H9 (cell line): ENCODE measurements at regions not wholly inside any gene's neighbourhood (a gene's known extent, or its start where the extent isn't known, plus 50 kb on each side); places are given as distances from the start of the nearest gene placed in this dataset.

ENCODE experiments used
- DNase-seq: peaks from one replicate; pipeline ENCODE4 v3.0.0-alpha.2; 2017
- H2AFZ ChIP-seq: one replicate; pipeline ENCODE4 v1.6.1; 2013; ENCODE audit warnings: mild to moderate bottlenecking, low read length, control low read depth, moderate library complexity
- H2AK5ac ChIP-seq: 2 replicates; pipeline ENCODE4 v1.6.1; 2013; ENCODE audit warnings: low read length, control low read depth, mixed read lengths; ENCODE audit not compliant: insufficient read length
- H2BK120ac ChIP-seq: one replicate; pipeline ENCODE4 v1.6.1; 2013; ENCODE audit warnings: low read depth, mild to moderate bottlenecking, low read length, control low read depth, inconsistent platforms; ENCODE audit not compliant: poor library complexity, severe bottlenecking
- H2BK12ac ChIP-seq: 2 replicates; pipeline ENCODE4 v1.6.1; 2013; ENCODE audit warnings: low read length, control low read depth, mixed read lengths, low read depth; ENCODE audit not compliant: insufficient read length
- H2BK15ac ChIP-seq: 2 replicates; pipeline ENCODE4 v1.6.1; 2013; ENCODE audit warnings: low read depth, low read length, control low read depth
- H2BK20ac ChIP-seq: one replicate; pipeline ENCODE4 v1.6.1; 2013; ENCODE audit warnings: low read depth, mild to moderate bottlenecking, low read length, control low read depth, inconsistent platforms; ENCODE audit not compliant: poor library complexity, severe bottlenecking
- H2BK5ac ChIP-seq: 2 replicates; pipeline ENCODE4 v1.6.1; 2013; ENCODE audit warnings: low read length, control low read depth, mixed read lengths; ENCODE audit not compliant: insufficient read length
- H3K14ac ChIP-seq: 2 replicates; pipeline ENCODE4 v1.6.1; 2013; ENCODE audit warnings: low read length, control low read depth; ENCODE audit not compliant: insufficient read depth
- H3K18ac ChIP-seq: 2 replicates; pipeline ENCODE4 v1.6.1; 2013; ENCODE audit warnings: low read depth, mild to moderate bottlenecking, mixed read lengths, low read length, control low read depth; ENCODE audit not compliant: insufficient read length
- H3K23ac ChIP-seq: 2 replicates; pipeline ENCODE4 v1.6.1; 2013; ENCODE audit warnings: low read length, control low read depth, mixed read lengths, low read depth; ENCODE audit not compliant: insufficient read length
- H3K23me2 ChIP-seq: 2 replicates; pipeline ENCODE4 v1.6.1; 2013; ENCODE audit warnings: low read depth, mild to moderate bottlenecking, mixed read lengths, low read length, control low read depth; ENCODE audit not compliant: insufficient read length, poor library complexity, severe bottlenecking
- H3K27ac ChIP-seq: 2 replicates; pipeline ENCODE4 v1.5.1; 2013; ENCODE audit warnings: low read length, control low read depth, mixed read lengths, low read depth; ENCODE audit not compliant: insufficient read length
- H3K27me3 ChIP-seq: 2 replicates; pipeline ENCODE4 v1.6.1; 2013; ENCODE audit warnings: low read length, control low read depth, inconsistent platforms; ENCODE audit not compliant: insufficient read depth
- H3K4ac ChIP-seq: 2 replicates; pipeline ENCODE4 v1.6.1; 2013; ENCODE audit warnings: low read depth, mild to moderate bottlenecking, control low read depth, inconsistent platforms, low read length, moderate library complexity
- H3K4me1 ChIP-seq: 2 replicates; pipeline ENCODE4 v1.6.1; 2013; ENCODE audit warnings: low read length, control low read depth, inconsistent platforms; ENCODE audit not compliant: insufficient read depth
- H3K4me2 ChIP-seq: 2 replicates; pipeline ENCODE4 v1.6.1; 2013; ENCODE audit warnings: low read length, control low read depth, mixed read lengths; ENCODE audit not compliant: insufficient read length, insufficient read depth
- H3K56ac ChIP-seq: 2 replicates; pipeline ENCODE4 v1.6.1; 2013; ENCODE audit warnings: low read depth, mild to moderate bottlenecking, mixed read lengths, low read length, control low read depth; ENCODE audit not compliant: insufficient read length
- H3K79me1 ChIP-seq: 2 replicates; pipeline ENCODE4 v1.6.1; 2013; ENCODE audit warnings: low read depth, mild to moderate bottlenecking, moderate library complexity, low read length, control low read depth, inconsistent platforms; ENCODE audit not compliant: insufficient read depth, poor library complexity, severe bottlenecking
- H3K79me2 ChIP-seq: 2 replicates; pipeline ENCODE4 v1.6.1; 2013; ENCODE audit warnings: low read length, control low read depth, inconsistent platforms; ENCODE audit not compliant: insufficient read depth
- H3K9ac ChIP-seq: 2 replicates; pipeline ENCODE4 v1.6.1; 2013; ENCODE audit warnings: low read length, control low read depth, mixed read lengths; ENCODE audit not compliant: insufficient read length; ENCODE audit errors: extremely low read depth
- H3K9me3 ChIP-seq: one replicate; pipeline ENCODE4 v1.6.1; 2013; ENCODE audit warnings: low read depth, low read length, inconsistent platforms; ENCODE audit not compliant: control insufficient read depth
- H3T11ph ChIP-seq: one replicate; pipeline ENCODE4 v1.6.1; 2013; ENCODE audit warnings: mild to moderate bottlenecking, low read length, control low read depth, inconsistent platforms
- H4K20me1 ChIP-seq: one replicate; pipeline ENCODE4 v1.6.1; 2013; ENCODE audit not compliant: control insufficient read depth, insufficient read length, insufficient read depth
- H4K5ac ChIP-seq: 2 replicates; pipeline ENCODE4 v1.6.1; 2013; ENCODE audit warnings: low read depth, mild to moderate bottlenecking, mixed read lengths, low read length, control low read depth; ENCODE audit not compliant: insufficient read length
- H4K8ac ChIP-seq: replicated peaks from 2 replicates; pipeline ENCODE4 v1.6.1; 2013; ENCODE audit warnings: low read length, control low read depth, mixed read lengths, low read depth; ENCODE audit not compliant: insufficient read length
- H4K91ac ChIP-seq: 2 replicates; pipeline ENCODE4 v1.6.1; 2013; ENCODE audit warnings: low read depth, mild to moderate bottlenecking, moderate library complexity, mixed read lengths, low read length, control low read depth; ENCODE audit not compliant: insufficient read length
- H3K27ac Mint-ChIP-seq, 3 experiments: 2 replicates in 2 of 3; 3 replicates in 1 of 3; pipeline ENCODE4 v1.8.0; 2020 to 2021; ENCODE audit warnings: mixed read lengths in 3 of 3, mild to moderate bottlenecking in 1 of 3, moderate library complexity in 1 of 3
- H3K27me3 Mint-ChIP-seq: 2 replicates; pipeline ENCODE4 v1.8.0; 2021; ENCODE audit warnings: low read depth, mild to moderate bottlenecking, moderate library complexity, mixed read lengths
- H3K36me3 Mint-ChIP-seq, 3 experiments: 2 replicates in 2 of 3; 3 replicates in 1 of 3; pipeline ENCODE4 v1.8.0; 2020 to 2021; ENCODE audit warnings: low read depth in 3 of 3, mixed read lengths in 3 of 3; ENCODE audit not compliant: insufficient read depth in 1 of 3
- H3K4me1 Mint-ChIP-seq, 2 experiments: 2 replicates each; pipeline ENCODE4 v1.8.0; 2020; ENCODE audit warnings: mixed read lengths in 2 of 2
- H3K4me3 Mint-ChIP-seq, 2 experiments: 2 replicates in 1 of 2; 3 replicates in 1 of 2; pipeline ENCODE4 v1.8.0; 2020 to 2021; ENCODE audit warnings: mild to moderate bottlenecking in 2 of 2, mixed read lengths in 2 of 2, moderate library complexity in 1 of 2
- H3K9me3 Mint-ChIP-seq, 2 experiments: 2 replicates in 1 of 2; 3 replicates in 1 of 2; pipeline ENCODE4 v1.8.0; 2020; ENCODE audit warnings: mild to moderate bottlenecking in 2 of 2, mixed read lengths in 2 of 2, moderate library complexity in 1 of 2
- WGBS: extraction: QIAGEN DNeasy Blood & Tissue Kit; methylation state at CpG from one replicate; pipeline ENCODE4 v1.1.7; 2013; ENCODE audit warnings: missing lambda C conversion rate, low lambda C conversion rate, mixed read lengths; ENCODE audit not compliant: insufficient read length; ENCODE audit errors: extremely low coverage; 5-methylcytosine and 5-hydroxymethylcytosine counted together
- TF ChIP-seq, protein P1 (sequence below): fragments of 200-600 bp; sonication (generic); conservative IDR thresholded peaks from 3 replicates; pipeline ENCODE4 v1.8.0; 2021; ENCODE audit warnings: antibody characterized with exemption, mild to moderate bottlenecking

DNA sequence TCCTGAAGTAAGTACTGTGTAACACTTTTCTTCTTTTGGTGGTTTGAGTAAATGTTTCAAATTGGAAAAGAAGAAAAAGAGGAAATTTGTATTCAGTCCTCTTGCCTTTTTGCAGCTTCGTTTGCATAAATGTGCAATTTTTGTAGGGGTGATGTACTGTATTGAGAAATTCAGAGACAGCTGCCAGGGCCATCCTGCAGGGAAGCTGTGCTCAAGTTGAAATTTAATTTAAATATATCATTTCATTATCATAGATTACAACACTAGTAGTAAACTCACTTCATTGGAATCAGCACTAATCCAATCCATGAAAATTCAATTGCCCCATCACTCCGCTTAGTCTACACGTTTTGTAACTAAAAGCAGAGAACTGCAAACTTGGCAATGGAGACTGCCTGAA lies 415.4 kb downstream of the DNAJB9 start:
- Histone ChIP-seq H2AK5ac (no peak overlapping the region), H3K4me2 (no peak overlapping the region), H2BK120ac (no peak overlapping the region), H3K27me3 (no peaks in the 10 kb centered on the region), H2AFZ (no peak overlapping the region), H3K56ac (no peak overlapping the region), H3K23ac (no peak overlapping the region), H3K4ac (no peak overlapping the region), H3K23me2 (no peaks in the 10 kb centered on the region), H3K79me1 (no peaks in the 10 kb centered on the region), H3T11ph (no peak overlapping the region), H3K4me1 (no peaks in the 10 kb centered on the region), H2BK12ac (no peak overlapping the region), H2BK15ac (no peak overlapping the region), H3K9ac (no peak overlapping the region), H2BK20ac (no peak overlapping the region), H3K27ac (no peak overlapping the region), H2BK5ac (no peak overlapping the region), H3K9me3 (no peaks in the 10 kb centered on the region), H4K5ac (no peak overlapping the region), H3K79me2 (no peaks in the 10 kb centered on the region), H4K8ac (no peak overlapping the region), H3K18ac (no peak overlapping the region), H3K14ac (no peak overlapping the region), H4K20me1 (no peaks in the 10 kb centered on the region), H4K91ac (no peak overlapping the region)
- Mint-ChIP-seq H3K27ac (no peak overlapping the region; a peak in 1 of 7 replicates), H3K36me3 (peaks cover 0 to 3% (median 0%) of the 10 kb centered on the region in 3 experiments; a peak in 1 of 7 replicates), H3K4me3 (no peak overlapping the region), H3K27me3 (no peaks in the 10 kb centered on the region), H3K9me3 (peaks cover 3 to 7% of the 10 kb centered on the region in 2 experiments; a peak in 4 of 5 replicates), H3K4me1 (peaks cover 18 to 24% of the 10 kb centered on the region in 2 experiments)
- TF ChIP-seq, protein P1, sequence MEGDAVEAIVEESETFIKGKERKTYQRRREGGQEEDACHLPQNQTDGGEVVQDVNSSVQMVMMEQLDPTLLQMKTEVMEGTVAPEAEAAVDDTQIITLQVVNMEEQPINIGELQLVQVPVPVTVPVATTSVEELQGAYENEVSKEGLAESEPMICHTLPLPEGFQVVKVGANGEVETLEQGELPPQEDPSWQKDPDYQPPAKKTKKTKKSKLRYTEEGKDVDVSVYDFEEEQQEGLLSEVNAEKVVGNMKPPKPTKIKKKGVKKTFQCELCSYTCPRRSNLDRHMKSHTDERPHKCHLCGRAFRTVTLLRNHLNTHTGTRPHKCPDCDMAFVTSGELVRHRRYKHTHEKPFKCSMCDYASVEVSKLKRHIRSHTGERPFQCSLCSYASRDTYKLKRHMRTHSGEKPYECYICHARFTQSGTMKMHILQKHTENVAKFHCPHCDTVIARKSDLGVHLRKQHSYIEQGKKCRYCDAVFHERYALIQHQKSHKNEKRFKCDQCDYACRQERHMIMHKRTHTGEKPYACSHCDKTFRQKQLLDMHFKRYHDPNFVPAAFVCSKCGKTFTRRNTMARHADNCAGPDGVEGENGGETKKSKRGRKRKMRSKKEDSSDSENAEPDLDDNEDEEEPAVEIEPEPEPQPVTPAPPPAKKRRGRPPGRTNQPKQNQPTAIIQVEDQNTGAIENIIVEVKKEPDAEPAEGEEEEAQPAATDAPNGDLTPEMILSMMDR = no peak
- no peak for DNase-seq
- no CpG with 5 or more reads among the region's 3 CpGs for WGBS
